ENCODE measurements at regions not wholly inside any gene's neighbourhood (a gene's known extent, or its start where the extent isn't known, plus 50 kb on each side); places are given as distances from the start of the nearest gene placed in this dataset.

- no peak for DNase-seq
Observed at GRCh38 chr9:36764364-36765076, 191.8 kb downstream of the MELK start.

DNA sequence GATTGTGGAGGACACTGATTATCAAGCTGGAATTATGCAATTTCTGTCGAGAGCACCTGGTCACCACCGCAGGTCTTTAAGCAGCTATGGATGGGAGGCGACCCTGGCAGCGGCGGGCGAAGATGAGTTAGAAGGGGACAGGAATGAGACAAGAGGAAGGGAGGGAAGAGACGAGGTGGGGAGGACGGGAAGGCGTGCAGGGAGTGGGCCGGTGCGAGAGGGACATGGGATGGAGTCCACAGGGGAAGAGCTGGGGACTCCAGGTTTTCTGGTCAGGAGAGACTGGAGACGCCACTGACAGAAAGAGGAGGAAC, 192.3 kb downstream of the MELK start:
- DNase-seq: no peak

GRCh38 chr9:36765468-36766341, 193.0 kb downstream of the MELK start:
- DNase-seq: peak; percentile 93

- DNase-seq: no peak
Observed at GRCh38 chr9:36768677-36769076, 196.0 kb downstream of the MELK start.

DNA sequence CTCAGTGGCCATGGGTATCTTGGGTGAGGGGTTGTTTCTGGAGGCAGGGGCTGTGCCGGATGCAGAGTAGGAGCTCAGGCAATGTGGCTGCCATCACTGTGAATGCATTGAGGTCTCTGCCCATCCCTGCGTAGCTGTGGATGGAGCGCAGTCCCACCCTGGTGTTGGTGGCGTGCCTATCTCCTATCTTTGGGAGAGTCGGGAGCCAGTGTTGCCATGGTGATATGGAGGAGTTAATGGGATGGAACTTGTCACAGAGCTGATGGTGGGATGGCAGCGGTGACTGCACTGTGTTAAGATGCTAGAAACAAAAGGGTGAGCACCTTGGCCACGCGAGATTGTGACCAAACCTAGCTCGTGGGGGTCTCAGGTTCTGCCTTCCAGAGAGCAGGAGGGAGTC, 197.3 kb downstream of the MELK start:
- DNase-seq: no peak

GRCh38 chr9:36772449-36773403, 200.0 kb downstream of the MELK start:
- DNase-seq: no peak

- DNase-seq: no peak
Observed at GRCh38 chr9:36778682-36779081, 206.0 kb downstream of the MELK start.

GRCh38 chr9:36779582-36779981, 206.9 kb downstream of the MELK start:
- no peak for DNase-seq

DNA sequence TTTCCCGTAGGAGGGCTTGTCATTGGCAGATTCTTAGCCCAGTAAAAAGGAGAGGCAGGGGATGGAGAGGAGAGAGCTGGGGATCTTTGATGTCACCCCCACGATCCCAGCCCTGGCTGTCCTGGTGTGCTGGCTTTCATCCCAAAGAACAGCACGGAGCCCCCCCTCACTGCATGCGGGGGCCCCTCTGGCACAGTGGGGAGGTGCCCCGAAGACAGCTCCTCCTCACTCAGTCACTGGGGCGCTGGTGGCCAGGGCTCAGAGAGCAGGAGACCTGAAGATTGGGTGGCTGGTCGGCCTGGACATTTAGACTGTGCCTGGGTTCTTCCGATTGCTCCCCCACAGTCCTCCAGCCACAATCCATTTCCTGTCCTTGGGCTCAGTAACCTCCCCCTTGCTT, 207.5 kb downstream of the MELK start:
- no peak for DNase-seq

DNA sequence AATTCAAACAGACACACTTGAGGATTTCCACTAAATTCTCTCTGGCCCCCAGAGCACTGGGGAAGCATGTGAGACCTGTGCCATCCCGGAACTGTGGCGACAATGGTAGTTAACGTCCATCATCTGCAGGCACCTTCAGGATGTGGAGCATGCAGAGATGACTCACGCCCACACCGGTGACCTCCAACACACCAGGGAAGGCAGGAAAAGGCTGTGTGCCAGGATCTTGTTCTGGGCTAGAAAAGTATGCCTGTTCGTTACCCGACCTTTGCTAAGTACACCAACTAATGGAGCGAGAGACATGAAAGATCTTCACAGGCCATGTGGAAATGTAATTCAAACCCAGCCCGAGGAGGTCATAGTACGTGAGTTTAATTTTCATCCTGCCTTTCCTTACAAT, 208.8 kb downstream of the MELK start:
- no peak for DNase-seq

Data from stimulated activated CD4-positive, alpha-beta T cell treated with anti-CD3 and anti-CD28 coated beads, Interleukin-1b, Interleukin-23, amount 100 ng/mL, for 48 hours (primary cell).